Endothelial cell (in vitro differentiated cells): ENCODE measurements at regions not wholly inside any gene's neighbourhood (a gene's known extent, or its start where the extent isn't known, plus 50 kb on each side); places are given as distances from the start of the nearest gene placed in this dataset.

Experiments
- DNase-seq: peaks from one replicate; pipeline ENCODE4 v3.0.0; 2021; ENCODE audit warnings: low spot score
- H3K27ac Mint-ChIP-seq: one replicate; pipeline ENCODE4 v1.8.0; 2021; ENCODE audit warnings: mixed read lengths, inconsistent platforms; ENCODE audit not compliant: unreplicated experiment
- H3K27me3 Mint-ChIP-seq: one replicate; pipeline ENCODE4 v1.8.0; 2021; ENCODE audit warnings: mild to moderate bottlenecking, moderate library complexity, mixed read lengths, inconsistent platforms; ENCODE audit not compliant: unreplicated experiment
- H3K36me3 Mint-ChIP-seq: one replicate; pipeline ENCODE4 v1.8.0; 2021; ENCODE audit warnings: mild to moderate bottlenecking, low read depth, mixed read lengths, inconsistent platforms; ENCODE audit not compliant: unreplicated experiment
- H3K4me1 Mint-ChIP-seq: one replicate; pipeline ENCODE4 v1.8.0; 2021; ENCODE audit warnings: mild to moderate bottlenecking, mixed read lengths, inconsistent platforms; ENCODE audit not compliant: unreplicated experiment
- H3K4me3 Mint-ChIP-seq: one replicate; pipeline ENCODE4 v1.8.0; 2021; ENCODE audit warnings: mild to moderate bottlenecking, mixed read lengths, inconsistent platforms; ENCODE audit not compliant: unreplicated experiment
- H3K9me3 Mint-ChIP-seq: one replicate; pipeline ENCODE4 v1.8.0; 2021; ENCODE audit warnings: mixed read lengths, inconsistent platforms; ENCODE audit not compliant: unreplicated experiment
- CTCF ChIP-seq: fragments of 200-600 bp; sonication (generic); IDR thresholded peaks from one replicate; pipeline ENCODE4 v1.5.0; 2021; ENCODE audit warnings: antibody characterized with exemption; ENCODE audit not compliant: unreplicated experiment

GRCh38 chrX:83169683-83170082, 338.4 kb upstream of the POU3F4 start:
- H3K4me1 Mint-ChIP-seq = no peaks in the 10 kb centered on the region

GRCh38 chrX:83185010-83185409, 323.1 kb upstream of the POU3F4 start:
- Mint-ChIP-seq H3K36me3 (no peaks in the 10 kb centered on the region), H3K9me3 (no peaks in the 10 kb centered on the region), H3K4me3 (no peak overlapping the region), H3K27ac (no peak overlapping the region), H3K27me3 (no peaks in the 10 kb centered on the region), H3K4me1 (no peaks in the 10 kb centered on the region)
- DNase-seq = no peak
- no peak for TF ChIP-seq CTCF

More at GRCh38 chrX:83169683-83170082, 338.4 kb upstream of the POU3F4 start:
- Mint-ChIP-seq H3K36me3 (no peaks in the 10 kb centered on the region), H3K9me3 (no peaks in the 10 kb centered on the region), H3K27me3 (peaks cover 3% of the 10 kb centered on the region), H3K4me3 (no peak overlapping the region), H3K27ac (no peak overlapping the region)
- TF ChIP-seq CTCF = no peak
- DNase-seq = no peak

GRCh38 chrX:83185887-83186286, 322.2 kb upstream of the POU3F4 start:
- H3K36me3 Mint-ChIP-seq = no peaks in the 10 kb centered on the region
- no peaks in the 10 kb centered on the region for H3K27me3 Mint-ChIP-seq
- no peak for DNase-seq
- H3K27ac Mint-ChIP-seq = no peak overlapping the region
- no peaks in the 10 kb centered on the region for H3K9me3 Mint-ChIP-seq
- H3K4me1 Mint-ChIP-seq = no peaks in the 10 kb centered on the region
- TF ChIP-seq CTCF = no peak
- H3K4me3 Mint-ChIP-seq = no peak overlapping the region

- no peaks in the 10 kb centered on the region for H3K27me3 Mint-ChIP-seq
- H3K9me3 Mint-ChIP-seq = no peaks in the 10 kb centered on the region
- no peaks in the 10 kb centered on the region for H3K36me3 Mint-ChIP-seq
- no peak overlapping the region for H3K4me3 Mint-ChIP-seq
- no peak for DNase-seq
- no peak for TF ChIP-seq CTCF
- no peaks in the 10 kb centered on the region for H3K4me1 Mint-ChIP-seq
- no peak overlapping the region for H3K27ac Mint-ChIP-seq
Observed at GRCh38 chrX:83186632-83187031, 321.5 kb upstream of the POU3F4 start.
